ENCODE measurements at regions not wholly inside any gene's neighbourhood (a gene's known extent, or its start where the extent isn't known, plus 50 kb on each side); places are given as distances from the start of the nearest gene placed in this dataset.

DNA sequence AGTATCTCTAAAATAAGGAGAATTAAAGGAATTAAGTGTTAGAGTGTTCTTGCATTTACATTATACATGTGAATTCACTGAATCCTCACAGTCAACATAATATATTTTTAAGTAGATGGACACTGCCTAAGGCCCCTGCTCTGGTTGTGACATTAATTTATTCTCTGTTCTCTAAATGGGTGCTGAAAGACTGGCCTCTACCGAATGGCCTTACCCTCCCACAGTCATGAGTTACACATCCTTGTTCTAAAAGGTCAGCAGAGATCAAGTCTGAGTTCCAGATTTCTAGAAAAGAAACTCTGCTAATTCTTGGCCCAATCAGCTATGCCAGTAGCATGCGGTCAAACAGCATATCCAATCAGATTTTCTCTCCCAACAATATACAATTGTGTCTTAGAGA is 193.2 kb downstream of the TM2D1 start (continued):
- TF ChIP-seq CHD2 (IDR thresholded peaks at IDR 0.05; ENCODE audit: low read length) (no peak), EZH2 (IDR thresholded peaks at IDR 0.05; ENCODE audit: low read depth, low read length, severe bottlenecking) (no peak), SAP30 (IDR thresholded peaks at IDR 0.05; ENCODE audit: insufficient read depth, insufficient replicate concordance, low read length) (no peak), SP2 (IDR thresholded peaks at IDR 0.05; ENCODE audit: low read length) (no peak), KDM4A (IDR thresholded peaks at IDR 0.05; ENCODE audit: low read depth, low read length, severe bottlenecking) (no peak), POLR2AphosphoS5 (IDR thresholded peaks at IDR 0.05; ENCODE audit: low read depth, low read length) (no peak), EP300 (IDR thresholded peaks at IDR 0.05; ENCODE audit: borderline replicate concordance in 1 of 2, low read depth in 2 of 2, low read length in 2 of 2) (no peak), ZNF274 (IDR thresholded peaks at IDR 0.05; ENCODE audit: borderline replicate concordance, extremely low read depth, low read length) (no peak), NRF1 (IDR thresholded peaks at IDR 0.05; ENCODE audit: low read depth, low read length) (no peak)
- TF ChIP-seq, protein P1, sequence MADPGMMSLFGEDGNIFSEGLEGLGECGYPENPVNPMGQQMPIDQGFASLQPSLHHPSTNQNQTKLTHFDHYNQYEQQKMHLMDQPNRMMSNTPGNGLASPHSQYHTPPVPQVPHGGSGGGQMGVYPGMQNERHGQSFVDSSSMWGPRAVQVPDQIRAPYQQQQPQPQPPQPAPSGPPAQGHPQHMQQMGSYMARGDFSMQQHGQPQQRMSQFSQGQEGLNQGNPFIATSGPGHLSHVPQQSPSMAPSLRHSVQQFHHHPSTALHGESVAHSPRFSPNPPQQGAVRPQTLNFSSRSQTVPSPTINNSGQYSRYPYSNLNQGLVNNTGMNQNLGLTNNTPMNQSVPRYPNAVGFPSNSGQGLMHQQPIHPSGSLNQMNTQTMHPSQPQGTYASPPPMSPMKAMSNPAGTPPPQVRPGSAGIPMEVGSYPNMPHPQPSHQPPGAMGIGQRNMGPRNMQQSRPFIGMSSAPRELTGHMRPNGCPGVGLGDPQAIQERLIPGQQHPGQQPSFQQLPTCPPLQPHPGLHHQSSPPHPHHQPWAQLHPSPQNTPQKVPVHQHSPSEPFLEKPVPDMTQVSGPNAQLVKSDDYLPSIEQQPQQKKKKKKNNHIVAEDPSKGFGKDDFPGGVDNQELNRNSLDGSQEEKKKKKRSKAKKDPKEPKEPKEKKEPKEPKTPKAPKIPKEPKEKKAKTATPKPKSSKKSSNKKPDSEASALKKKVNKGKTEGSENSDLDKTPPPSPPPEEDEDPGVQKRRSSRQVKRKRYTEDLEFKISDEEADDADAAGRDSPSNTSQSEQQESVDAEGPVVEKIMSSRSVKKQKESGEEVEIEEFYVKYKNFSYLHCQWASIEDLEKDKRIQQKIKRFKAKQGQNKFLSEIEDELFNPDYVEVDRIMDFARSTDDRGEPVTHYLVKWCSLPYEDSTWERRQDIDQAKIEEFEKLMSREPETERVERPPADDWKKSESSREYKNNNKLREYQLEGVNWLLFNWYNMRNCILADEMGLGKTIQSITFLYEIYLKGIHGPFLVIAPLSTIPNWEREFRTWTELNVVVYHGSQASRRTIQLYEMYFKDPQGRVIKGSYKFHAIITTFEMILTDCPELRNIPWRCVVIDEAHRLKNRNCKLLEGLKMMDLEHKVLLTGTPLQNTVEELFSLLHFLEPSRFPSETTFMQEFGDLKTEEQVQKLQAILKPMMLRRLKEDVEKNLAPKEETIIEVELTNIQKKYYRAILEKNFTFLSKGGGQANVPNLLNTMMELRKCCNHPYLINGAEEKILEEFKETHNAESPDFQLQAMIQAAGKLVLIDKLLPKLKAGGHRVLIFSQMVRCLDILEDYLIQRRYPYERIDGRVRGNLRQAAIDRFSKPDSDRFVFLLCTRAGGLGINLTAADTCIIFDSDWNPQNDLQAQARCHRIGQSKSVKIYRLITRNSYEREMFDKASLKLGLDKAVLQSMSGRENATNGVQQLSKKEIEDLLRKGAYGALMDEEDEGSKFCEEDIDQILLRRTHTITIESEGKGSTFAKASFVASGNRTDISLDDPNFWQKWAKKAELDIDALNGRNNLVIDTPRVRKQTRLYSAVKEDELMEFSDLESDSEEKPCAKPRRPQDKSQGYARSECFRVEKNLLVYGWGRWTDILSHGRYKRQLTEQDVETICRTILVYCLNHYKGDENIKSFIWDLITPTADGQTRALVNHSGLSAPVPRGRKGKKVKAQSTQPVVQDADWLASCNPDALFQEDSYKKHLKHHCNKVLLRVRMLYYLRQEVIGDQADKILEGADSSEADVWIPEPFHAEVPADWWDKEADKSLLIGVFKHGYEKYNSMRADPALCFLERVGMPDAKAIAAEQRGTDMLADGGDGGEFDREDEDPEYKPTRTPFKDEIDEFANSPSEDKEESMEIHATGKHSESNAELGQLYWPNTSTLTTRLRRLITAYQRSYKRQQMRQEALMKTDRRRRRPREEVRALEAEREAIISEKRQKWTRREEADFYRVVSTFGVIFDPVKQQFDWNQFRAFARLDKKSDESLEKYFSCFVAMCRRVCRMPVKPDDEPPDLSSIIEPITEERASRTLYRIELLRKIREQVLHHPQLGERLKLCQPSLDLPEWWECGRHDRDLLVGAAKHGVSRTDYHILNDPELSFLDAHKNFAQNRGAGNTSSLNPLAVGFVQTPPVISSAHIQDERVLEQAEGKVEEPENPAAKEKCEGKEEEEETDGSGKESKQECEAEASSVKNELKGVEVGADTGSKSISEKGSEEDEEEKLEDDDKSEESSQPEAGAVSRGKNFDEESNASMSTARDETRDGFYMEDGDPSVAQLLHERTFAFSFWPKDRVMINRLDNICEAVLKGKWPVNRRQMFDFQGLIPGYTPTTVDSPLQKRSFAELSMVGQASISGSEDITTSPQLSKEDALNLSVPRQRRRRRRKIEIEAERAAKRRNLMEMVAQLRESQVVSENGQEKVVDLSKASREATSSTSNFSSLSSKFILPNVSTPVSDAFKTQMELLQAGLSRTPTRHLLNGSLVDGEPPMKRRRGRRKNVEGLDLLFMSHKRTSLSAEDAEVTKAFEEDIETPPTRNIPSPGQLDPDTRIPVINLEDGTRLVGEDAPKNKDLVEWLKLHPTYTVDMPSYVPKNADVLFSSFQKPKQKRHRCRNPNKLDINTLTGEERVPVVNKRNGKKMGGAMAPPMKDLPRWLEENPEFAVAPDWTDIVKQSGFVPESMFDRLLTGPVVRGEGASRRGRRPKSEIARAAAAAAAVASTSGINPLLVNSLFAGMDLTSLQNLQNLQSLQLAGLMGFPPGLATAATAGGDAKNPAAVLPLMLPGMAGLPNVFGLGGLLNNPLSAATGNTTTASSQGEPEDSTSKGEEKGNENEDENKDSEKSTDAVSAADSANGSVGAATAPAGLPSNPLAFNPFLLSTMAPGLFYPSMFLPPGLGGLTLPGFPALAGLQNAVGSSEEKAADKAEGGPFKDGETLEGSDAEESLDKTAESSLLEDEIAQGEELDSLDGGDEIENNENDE (IDR thresholded peaks at IDR 0.05; ENCODE audit: insufficient replicate concordance, low read length) = no peak
- TF ChIP-seq, protein P2, sequence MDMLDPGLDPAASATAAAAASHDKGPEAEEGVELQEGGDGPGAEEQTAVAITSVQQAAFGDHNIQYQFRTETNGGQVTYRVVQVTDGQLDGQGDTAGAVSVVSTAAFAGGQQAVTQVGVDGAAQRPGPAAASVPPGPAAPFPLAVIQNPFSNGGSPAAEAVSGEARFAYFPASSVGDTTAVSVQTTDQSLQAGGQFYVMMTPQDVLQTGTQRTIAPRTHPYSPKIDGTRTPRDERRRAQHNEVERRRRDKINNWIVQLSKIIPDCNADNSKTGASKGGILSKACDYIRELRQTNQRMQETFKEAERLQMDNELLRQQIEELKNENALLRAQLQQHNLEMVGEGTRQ (IDR thresholded peaks at IDR 0.05; ENCODE audit: low read length) = no peak
